WERI-Rb-1 (cell line): ENCODE measurements at regions not wholly inside any gene's neighbourhood (a gene's known extent, or its start where the extent isn't known, plus 50 kb on each side); places are given as distances from the start of the nearest gene placed in this dataset.

Experiments
- DNase-seq: peaks from one replicate; pipeline ENCODE4 v3.0.0-alpha.2; 2020
- H3K27ac ChIP-seq: fragments of 250-450 bp; sonication (Bioruptor Pico); 2 replicates; pipeline ENCODE4 v1.5.1; 2020; ENCODE audit warnings: mild to moderate bottlenecking, moderate library complexity
- H3K27me3 ChIP-seq: fragments of 250-450 bp; sonication (Bioruptor Pico); 2 replicates; pipeline ENCODE4 v1.5.1; 2021; ENCODE audit warnings: mild to moderate bottlenecking, low read depth, moderate library complexity; ENCODE audit not compliant: insufficient read depth, severe bottlenecking
- H3K36me3 ChIP-seq: fragments of 250-450 bp; sonication (Bioruptor Pico); 2 replicates; pipeline ENCODE4 v1.5.1; 2020; ENCODE audit warnings: mild to moderate bottlenecking, moderate library complexity
- H3K4me3 ChIP-seq: 2 replicates; pipeline ENCODE4 v1.5.1; 2011; ENCODE audit warnings: low read depth, mild to moderate bottlenecking, control low read depth, low read length
- H3K9me3 ChIP-seq: fragments of 250-450 bp; sonication (Bioruptor Pico); 2 replicates; pipeline ENCODE4 v1.5.1; 2021; ENCODE audit warnings: mild to moderate bottlenecking, moderate library complexity; ENCODE audit not compliant: severe bottlenecking
- CTCF ChIP-seq: IDR thresholded peaks from 2 replicates; pipeline ENCODE4 v1.5.1; 2011; ENCODE audit warnings: low read depth, mild to moderate bottlenecking, control low read depth, inconsistent platforms, low read length

GRCh38 chr11:64500176-64501013 lies 55.3 kb upstream of the SLC22A11 start:
- DNase-seq = no peak
- Histone ChIP-seq H3K27ac (no peak overlapping the region), H3K9me3 (no peaks in the 10 kb centered on the region), H3K36me3 (no peaks in the 10 kb centered on the region), H3K27me3 (no peaks in the 10 kb centered on the region), H3K4me3 (no peak overlapping the region)
- no peak for TF ChIP-seq CTCF

- H3K27ac ChIP-seq = no peak overlapping the region
- no peak for DNase-seq
- H3K9me3 ChIP-seq = no peaks in the 10 kb centered on the region
- H3K36me3 ChIP-seq = no peaks in the 10 kb centered on the region
- no peak for TF ChIP-seq CTCF
- H3K4me3 ChIP-seq = no peak overlapping the region
- H3K27me3 ChIP-seq = no peaks in the 10 kb centered on the region
Measured at GRCh38 chr11:64501500-64502427, 54.0 kb upstream of the SLC22A11 start.

GRCh38 chr11:64502634-64503033 lies 53.1 kb upstream of the SLC22A11 start:
- Histone ChIP-seq H3K4me3 (no peak overlapping the region), H3K36me3 (no peaks in the 10 kb centered on the region), H3K27ac (no peak overlapping the region), H3K27me3 (no peaks in the 10 kb centered on the region), H3K9me3 (no peaks in the 10 kb centered on the region)
- no peak for DNase-seq
- TF ChIP-seq CTCF = no peak

- no peak for DNase-seq
- Histone ChIP-seq H3K27me3 (no peaks in the 10 kb centered on the region), H3K9me3 (no peaks in the 10 kb centered on the region), H3K36me3 (no peaks in the 10 kb centered on the region), H3K27ac (no peak overlapping the region), H3K4me3 (no peak overlapping the region)
- no peak for TF ChIP-seq CTCF
Measured at GRCh38 chr11:64503186-64503753, 52.5 kb upstream of the SLC22A11 start.

- no peak for DNase-seq
- no peaks in the 10 kb centered on the region for H3K9me3 ChIP-seq
- H3K27me3 ChIP-seq = no peaks in the 10 kb centered on the region
- no peak overlapping the region for H3K4me3 ChIP-seq
- no peak for TF ChIP-seq CTCF
- H3K27ac ChIP-seq = no peak overlapping the region
- H3K36me3 ChIP-seq = no peaks in the 10 kb centered on the region
Measured at GRCh38 chr11:64504999-64505398, 50.7 kb upstream of the SLC22A11 start.
